ENCODE measurements at regions not wholly inside any gene's neighbourhood (a gene's known extent, or its start where the extent isn't known, plus 50 kb on each side); places are given as distances from the start of the nearest gene placed in this dataset.

DNA sequence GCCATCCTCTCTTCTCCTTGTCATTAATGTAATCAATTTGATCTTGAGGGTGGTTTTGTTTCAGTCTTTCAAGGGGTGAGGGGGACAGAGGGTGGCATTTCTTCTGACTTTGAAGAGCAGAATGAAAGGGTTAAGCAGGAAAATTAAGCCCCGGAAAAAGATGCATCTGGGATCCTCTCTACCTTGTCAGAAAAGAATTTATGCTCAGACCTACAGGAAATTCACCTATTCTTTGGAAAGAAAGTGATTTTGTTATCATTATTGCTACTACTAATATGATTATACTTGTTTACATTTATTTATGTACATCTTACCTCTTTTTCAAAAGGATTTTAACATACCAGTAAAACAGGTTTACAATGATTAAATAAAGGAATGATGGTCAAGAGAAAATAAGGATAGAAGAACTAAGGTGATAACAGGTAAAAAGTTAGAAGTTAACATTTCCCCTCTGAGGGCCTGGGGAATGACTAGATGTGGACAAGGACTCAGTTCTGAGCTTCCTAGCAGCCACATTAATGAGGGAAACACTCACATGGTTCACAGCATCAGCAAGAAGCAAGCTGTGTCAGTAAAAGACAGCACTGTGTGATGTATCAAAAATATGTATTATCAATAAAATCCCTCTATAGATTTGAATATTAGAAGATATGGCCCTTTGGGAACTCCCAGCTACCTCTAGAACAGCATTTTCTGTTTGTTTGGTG, 151.4 kb downstream of the MYCN start:
- Histone ChIP-seq H4K20me1 (replicated peaks in 1 of 2; ENCODE audit: control insufficient read depth in 1 of 2, insufficient read depth in 2 of 2, low read length in 2 of 2) (no peaks in the 10 kb centered on the region), H2BK5ac (ENCODE audit: low read depth, low read length) (no peak overlapping the region), H2BK12ac (ENCODE audit: low read depth, low read length) (no peak overlapping the region), H3K79me2 (ENCODE audit: control insufficient read depth in 1 of 2, insufficient read depth in 2 of 2, low read length in 2 of 2) (no peaks in the 10 kb centered on the region), H3K18ac (ENCODE audit: extremely low read depth, low read length) (no peak overlapping the region), H2AFZ (ENCODE audit: low read length) (no peak overlapping the region), H2AK5ac (ENCODE audit: low read depth, low read length) (no peak overlapping the region), H3K79me1 (ENCODE audit: low read depth, low read length) (no peaks in the 10 kb centered on the region), H3K36me3 (ENCODE audit: control insufficient read depth in 2 of 4, insufficient read depth in 4 of 4, low read length in 3 of 4) (no peaks in the 10 kb centered on the region), H3K27me3 (replicated peaks in 1 of 4; ENCODE audit: control insufficient read depth in 3 of 4, extremely low read depth in 1 of 4, insufficient read depth in 3 of 4, low read length in 3 of 4) (no peaks in the 10 kb centered on the region), H3K4me2 (ENCODE audit: insufficient read depth in 1 of 2, low read depth in 2 of 2, low read length in 2 of 2) (no peak overlapping the region), H3K27ac (ENCODE audit: low read depth, low read length) (no peak overlapping the region), H3K56ac (replicated peaks; ENCODE audit: insufficient read length, low read depth, low read length) (no peak overlapping the region), H2BK120ac (replicated peaks; ENCODE audit: low read depth, low read length) (no peak overlapping the region), H3K14ac (ENCODE audit: insufficient read length) (no peak overlapping the region), H3K9me3 (ENCODE audit: insufficient read depth in 2 of 2, low read depth in 1 of 2, low read length in 1 of 2) (no peaks in the 10 kb centered on the region), H3K9ac (replicated peaks in 1 of 4; ENCODE audit: extremely low read depth in 1 of 4, low read depth in 3 of 4, low read length in 3 of 4) (no peak overlapping the region), H2BK20ac (ENCODE audit: low read length) (no peak overlapping the region), H4K91ac (replicated peaks; ENCODE audit: insufficient read length, low read length) (no peak overlapping the region), H3K4ac (replicated peaks; ENCODE audit: insufficient read length, low read depth, low read length) (no peak overlapping the region), H3K4me3 (ENCODE audit: extremely low read depth in 1 of 4, insufficient read depth in 2 of 4, low read depth in 3 of 4, low read length in 4 of 4) (no peak overlapping the region), H3K4me1 (replicated peaks in 1 of 4; ENCODE audit: control insufficient read depth in 3 of 4, insufficient read depth in 4 of 4, low read length in 3 of 4) (no peaks in the 10 kb centered on the region; a peak in 1 of 7 replicates), H2BK15ac (ENCODE audit: low read length) (no peak overlapping the region), H4K8ac (ENCODE audit: extremely low read depth, insufficient read depth, low read length) (no peak overlapping the region), H3K23ac (ENCODE audit: insufficient read length) (no peak overlapping the region), H4K5ac (ENCODE audit: insufficient read length, low read depth, low read length) (no peak overlapping the region), H3K23me2 (ENCODE audit: low read depth, low read length) (no peaks in the 10 kb centered on the region)
- DNase-seq (ENCODE audit: low read depth in 1 of 2, low spot score in 2 of 2) (no peak), FAIRE-seq (no peak)
- ChIA-PET CTCF (ENCODE audit: partially characterized antibody) (interaction anchor here (1.0 kb wide), 1 partner anchor 517 kb away, joined by 3 read pairs; no protein-coding TSS in a partner anchor), POLR2A (ENCODE audit: partially characterized antibody) (no interaction called here)
- 88% methylated on average over 1 of the region's 1 CpG; no CpG with 5 or more reads in 1 of the 2 experiments for WGBS, 2 experiments (ENCODE audit: extremely low coverage in 1 of 2, insufficient coverage in 1 of 2, insufficient read length in 1 of 2, insufficient replicate concordance in 2 of 2, low coverage in 1 of 2, low lambda C conversion rate in 2 of 2, missing lambda C conversion rate in 1 of 2)
- TF ChIP-seq HDAC2 (IDR thresholded peaks at IDR 0.05; ENCODE audit: borderline replicate concordance in 1 of 2, low read depth in 2 of 2, low read length in 2 of 2) = no peak
- no peak for TF ChIP-seq PHF8 (conservative IDR thresholded peaks at IDR 0.05; ENCODE audit: low read depth, low read length)
- no peak for TF ChIP-seq ZNF274 (IDR thresholded peaks at IDR 0.05; ENCODE audit: borderline replicate concordance, extremely low read depth, low read length)
- no peak for TF ChIP-seq RBBP5 (IDR thresholded peaks at IDR 0.05; ENCODE audit: borderline replicate concordance, low read depth, low read length)
- no peak for TF ChIP-seq GTF2F1 (IDR thresholded peaks at IDR 0.05; ENCODE audit: borderline replicate concordance, low read depth, low read length)
- TF ChIP-seq, protein P1, sequence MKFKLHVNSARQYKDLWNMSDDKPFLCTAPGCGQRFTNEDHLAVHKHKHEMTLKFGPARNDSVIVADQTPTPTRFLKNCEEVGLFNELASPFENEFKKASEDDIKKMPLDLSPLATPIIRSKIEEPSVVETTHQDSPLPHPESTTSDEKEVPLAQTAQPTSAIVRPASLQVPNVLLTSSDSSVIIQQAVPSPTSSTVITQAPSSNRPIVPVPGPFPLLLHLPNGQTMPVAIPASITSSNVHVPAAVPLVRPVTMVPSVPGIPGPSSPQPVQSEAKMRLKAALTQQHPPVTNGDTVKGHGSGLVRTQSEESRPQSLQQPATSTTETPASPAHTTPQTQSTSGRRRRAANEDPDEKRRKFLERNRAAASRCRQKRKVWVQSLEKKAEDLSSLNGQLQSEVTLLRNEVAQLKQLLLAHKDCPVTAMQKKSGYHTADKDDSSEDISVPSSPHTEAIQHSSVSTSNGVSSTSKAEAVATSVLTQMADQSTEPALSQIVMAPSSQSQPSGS (IDR thresholded peaks at IDR 0.05; ENCODE audit: low read length) = no peak
- TF ChIP-seq SP1 (IDR thresholded peaks at IDR 0.05; ENCODE audit: low read depth, low read length) = no peak
- TF ChIP-seq HDAC6 (IDR thresholded peaks at IDR 0.05; ENCODE audit: low read depth, low read length) = no peak
- no peak for TF ChIP-seq SIX5 (IDR thresholded peaks at IDR 0.05; ENCODE audit: low read depth, low read length)
- no peak for TF ChIP-seq CTBP2 (IDR thresholded peaks at IDR 0.05; ENCODE audit: borderline replicate concordance, insufficient read depth, insufficient read length, low read length)
- no peak for TF ChIP-seq ASH2L (IDR thresholded peaks at IDR 0.05; ENCODE audit: low read length)
- no peak for TF ChIP-seq CEBPB (IDR thresholded peaks at IDR 0.05; ENCODE audit: low read depth, low read length)

All from H1 (cell line).